ENCODE measurements at regions not wholly inside any gene's neighbourhood (a gene's known extent, or its start where the extent isn't known, plus 50 kb on each side); places are given as distances from the start of the nearest gene placed in this dataset.
A peak's percentile ranks its signal among the peaks of the same experiment; 100 is the strongest.
"Not testable (repeated sequence)": the region's sequence is repeated elsewhere in the genome, so short reads cannot be mapped to it uniquely, and the experiment has no call there.

- no peak for DNase-seq (ENCODE audit: low read depth)
These were observed 122.1 kb upstream of the MMADHC start for GRCh38 chr2:149709496-149710263.

GRCh38 chr2:149703281-149703680 lies 115.7 kb upstream of the MMADHC start:
- no peak for DNase-seq (ENCODE audit: low read depth)

- no peak for DNase-seq (ENCODE audit: low read depth)
These were observed 115.0 kb upstream of the MMADHC start for GRCh38 chr2:149702571-149702970.

- DNase-seq (ENCODE audit: low read depth): no peak
These were observed 113.7 kb upstream of the MMADHC start for GRCh38 chr2:149701241-149701640.

- DNase-seq (ENCODE audit: low read depth): peak; percentile 96
These were observed 105.4 kb upstream of the MMADHC start for GRCh38 chr2:149692961-149693396.

GRCh38 chr2:149690825-149691224 lies 103.2 kb upstream of the MMADHC start:
- DNase-seq (ENCODE audit: low read depth): no peak

- DNase-seq (ENCODE audit: low read depth): no peak
These were observed 99.5 kb upstream of the MMADHC start for GRCh38 chr2:149687052-149687427.

GRCh38 chr2:149686136-149687051 lies 98.8 kb upstream of the MMADHC start:
- DNase-seq (ENCODE audit: low read depth): no peak

GRCh38 chr2:149685401-149685800 lies 97.8 kb upstream of the MMADHC start:
- DNase-seq (ENCODE audit: low read depth): not testable (repeated sequence)

GRCh38 chr2:149679286-149679685 lies 91.7 kb upstream of the MMADHC start:
- peak; percentile 98 for DNase-seq (ENCODE audit: low read depth)

- peak; percentile 30 for DNase-seq (ENCODE audit: low read depth)
These were observed 89.8 kb upstream of the MMADHC start for GRCh38 chr2:149677416-149677815.

- DNase-seq (ENCODE audit: low read depth): no peak
These were observed 82.5 kb upstream of the MMADHC start for GRCh38 chr2:149670086-149670485.

GRCh38 chr2:149666809-149667320 lies 79.3 kb upstream of the MMADHC start:
- DNase-seq (ENCODE audit: low read depth): no peak

GRCh38 chr2:149664896-149665295 lies 77.3 kb upstream of the MMADHC start:
- DNase-seq (ENCODE audit: low read depth): no peak

- no peak for DNase-seq (ENCODE audit: low read depth)
These were observed 75.0 kb upstream of the MMADHC start for GRCh38 chr2:149662556-149662955.

GRCh38 chr2:149661844-149662243 lies 74.3 kb upstream of the MMADHC start:
- peak; percentile 90 for DNase-seq (ENCODE audit: low read depth)

GRCh38 chr2:149658553-149658952 lies 71.0 kb upstream of the MMADHC start:
- DNase-seq (ENCODE audit: low read depth): no peak

GRCh38 chr2:149657401-149658040 lies 69.9 kb upstream of the MMADHC start:
- DNase-seq (ENCODE audit: low read depth): no peak

GRCh38 chr2:149656996-149657395 lies 69.4 kb upstream of the MMADHC start:
- no peak for DNase-seq (ENCODE audit: low read depth)

- no peak for DNase-seq (ENCODE audit: low read depth)
These were observed 66.4 kb upstream of the MMADHC start for GRCh38 chr2:149653831-149654445.

- no peak for DNase-seq (ENCODE audit: low read depth)
These were observed 65.4 kb upstream of the MMADHC start for GRCh38 chr2:149652926-149653325.

GRCh38 chr2:149652526-149652925 lies 65.0 kb upstream of the MMADHC start:
- peak; percentile 95 for DNase-seq (ENCODE audit: low read depth)

Data from amniotic epithelial cell (primary cell).